Neural progenitor cell (in vitro differentiated cells): ENCODE measurements at regions not wholly inside any gene's neighbourhood (a gene's known extent, or its start where the extent isn't known, plus 50 kb on each side); places are given as distances from the start of the nearest gene placed in this dataset.
"Not testable (repeated sequence)": the region's sequence is repeated elsewhere in the genome, so short reads cannot be mapped to it uniquely, and the experiment has no call there.

Source experiments
- EZH2 ChIP-seq: fragments of 200-600 bp; sonication (generic); IDR thresholded peaks from 2 replicates; pipeline ENCODE4 v1.6.1; 2017; ENCODE audit warnings: antibody characterized with exemption, mild to moderate bottlenecking, moderate library complexity
- EZH2phosphoT487 ChIP-seq: fragments of 200-600 bp; sonication (generic); IDR thresholded peaks from 2 replicates; pipeline ENCODE4 v1.6.1; 2017; ENCODE audit warnings: antibody characterized with exemption
- TF ChIP-seq, protein P1 (sequence below): fragments of 200-600 bp; sonication (generic); IDR thresholded peaks from 2 replicates; pipeline ENCODE4 v1.5.1; 2017; ENCODE audit warnings: antibody characterized with exemption, mild to moderate bottlenecking

DNA sequence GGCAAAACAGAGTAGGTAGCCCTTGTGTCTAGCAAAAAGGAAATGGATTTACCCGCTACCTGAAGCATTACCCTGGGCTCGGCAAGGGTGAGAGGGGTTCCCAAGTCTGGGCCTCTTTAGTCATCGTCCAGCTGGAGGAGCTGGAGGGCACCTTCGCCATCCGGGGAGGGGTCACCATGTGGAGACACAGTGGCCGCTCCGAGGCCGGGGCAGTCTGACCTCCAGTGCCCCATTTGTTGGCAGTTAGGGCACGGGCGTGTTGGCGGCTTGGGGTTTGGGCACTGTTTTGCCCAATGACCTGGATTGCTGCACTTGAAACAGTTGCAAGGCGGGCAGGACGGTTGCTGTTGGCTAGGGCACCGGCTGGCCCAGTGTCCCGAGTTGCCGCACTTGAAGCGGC, 581.8 kb downstream of the SUCLG1 start:
- TF ChIP-seq, protein P1, sequence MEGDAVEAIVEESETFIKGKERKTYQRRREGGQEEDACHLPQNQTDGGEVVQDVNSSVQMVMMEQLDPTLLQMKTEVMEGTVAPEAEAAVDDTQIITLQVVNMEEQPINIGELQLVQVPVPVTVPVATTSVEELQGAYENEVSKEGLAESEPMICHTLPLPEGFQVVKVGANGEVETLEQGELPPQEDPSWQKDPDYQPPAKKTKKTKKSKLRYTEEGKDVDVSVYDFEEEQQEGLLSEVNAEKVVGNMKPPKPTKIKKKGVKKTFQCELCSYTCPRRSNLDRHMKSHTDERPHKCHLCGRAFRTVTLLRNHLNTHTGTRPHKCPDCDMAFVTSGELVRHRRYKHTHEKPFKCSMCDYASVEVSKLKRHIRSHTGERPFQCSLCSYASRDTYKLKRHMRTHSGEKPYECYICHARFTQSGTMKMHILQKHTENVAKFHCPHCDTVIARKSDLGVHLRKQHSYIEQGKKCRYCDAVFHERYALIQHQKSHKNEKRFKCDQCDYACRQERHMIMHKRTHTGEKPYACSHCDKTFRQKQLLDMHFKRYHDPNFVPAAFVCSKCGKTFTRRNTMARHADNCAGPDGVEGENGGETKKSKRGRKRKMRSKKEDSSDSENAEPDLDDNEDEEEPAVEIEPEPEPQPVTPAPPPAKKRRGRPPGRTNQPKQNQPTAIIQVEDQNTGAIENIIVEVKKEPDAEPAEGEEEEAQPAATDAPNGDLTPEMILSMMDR = not testable (repeated sequence)
- TF ChIP-seq EZH2phosphoT487, EZH2: not testable (repeated sequence)
